ENCODE measurements at regions not wholly inside any gene's neighbourhood (a gene's known extent, or its start where the extent isn't known, plus 50 kb on each side); places are given as distances from the start of the nearest gene placed in this dataset.
"Not testable (repeated sequence)": the region's sequence is repeated elsewhere in the genome, so short reads cannot be mapped to it uniquely, and the experiment has no call there.

- DNase-seq (ENCODE audit: low read depth): not testable (repeated sequence)
Measured at GRCh38 chr1:166695834-166696233, 143.4 kb upstream of the POGK start.

- DNase-seq (ENCODE audit: low read depth): no peak
Measured at GRCh38 chr1:166698771-166699170, 140.5 kb upstream of the POGK start.

GRCh38 chr1:166699613-166700012 lies 139.7 kb upstream of the POGK start:
- no peak for DNase-seq (ENCODE audit: low read depth)

- DNase-seq (ENCODE audit: low read depth): no peak
Measured at GRCh38 chr1:166700696-166701095, 138.6 kb upstream of the POGK start.

- DNase-seq (ENCODE audit: low read depth): no peak
Measured at GRCh38 chr1:166701603-166702100, 137.6 kb upstream of the POGK start.

GRCh38 chr1:166703141-166703540 lies 136.1 kb upstream of the POGK start:
- no peak for DNase-seq (ENCODE audit: low read depth)

- no peak for DNase-seq (ENCODE audit: low read depth)
Measured at GRCh38 chr1:166703726-166704462, 135.4 kb upstream of the POGK start.

GRCh38 chr1:166705376-166706289 lies 133.6 kb upstream of the POGK start:
- DNase-seq (ENCODE audit: low read depth): no peak

- DNase-seq (ENCODE audit: low read depth): no peak
Measured at GRCh38 chr1:166716620-166717019, 122.7 kb upstream of the POGK start.

- DNase-seq (ENCODE audit: low read depth): no peak
Measured at GRCh38 chr1:166721145-166721544, 118.1 kb upstream of the POGK start.

GRCh38 chr1:166730299-166730888 lies 108.9 kb upstream of the POGK start:
- no peak for DNase-seq (ENCODE audit: low read depth)

- DNase-seq (ENCODE audit: low read depth): no peak
Measured at GRCh38 chr1:166738140-166738539, 101.1 kb upstream of the POGK start.

- DNase-seq (ENCODE audit: low read depth): no peak
Measured at GRCh38 chr1:166738873-166739272, 100.4 kb upstream of the POGK start.

- no peak for DNase-seq (ENCODE audit: low read depth)
Measured at GRCh38 chr1:166740668-166741276, 98.5 kb upstream of the POGK start.

- DNase-seq (ENCODE audit: low read depth): no peak
Measured at GRCh38 chr1:166763318-166763717, 76.0 kb upstream of the POGK start.

- DNase-seq (ENCODE audit: low read depth): no peak
Measured at GRCh38 chr1:166766942-166767341, 72.3 kb upstream of the POGK start.

- DNase-seq (ENCODE audit: low read depth): not testable (repeated sequence)
Measured at GRCh38 chr1:166784646-166785045, 54.6 kb upstream of the POGK start.

- DNase-seq (ENCODE audit: low read depth): no peak
Measured at GRCh38 chr1:166785987-166786386, 53.3 kb upstream of the POGK start.

- DNase-seq (ENCODE audit: low read depth): no peak
Measured at GRCh38 chr1:166789286-166789685, 50.0 kb upstream of the POGK start.

Measured in stimulated activated CD8-positive, alpha-beta memory T cell treated with anti-CD3 and anti-CD28 coated beads, Interleukin-12 subunit alpha, Interleukin-12 subunit beta, amount 100 ng/mL, for 1 hour (primary cell).